H1 (cell line): ENCODE measurements at regions not wholly inside any gene's neighbourhood (a gene's known extent, or its start where the extent isn't known, plus 50 kb on each side); places are given as distances from the start of the nearest gene placed in this dataset.

Experiments used
- CTCF ChIA-PET: fragments of 300-600 bp; sonication (Branson Sonifier 250); formaldehyde crosslinking; loops from one replicate; lab custom pipeline; 2021; ENCODE audit not compliant: partially characterized antibody; lab: Charles Lee
- POLR2A ChIA-PET: fragments of 300-600 bp; sonication (Branson Sonifier 250); formaldehyde crosslinking; loops from one replicate; lab custom pipeline; 2021; ENCODE audit warnings: inconsistent platforms; ENCODE audit not compliant: partially characterized antibody; lab: Charles Lee
- DNase-seq, 2 experiments: peaks; one replicate each; pipeline versions ENCODE4 v3.0.0 to v3.0.0-alpha.2; 2010 to 2022; ENCODE audit warnings: low spot score in 2 of 2, low read depth in 1 of 2, mixed read lengths in 1 of 2
- FAIRE-seq: peaks from 2 replicates; lab custom pipeline; 2011; peaks lifted over from hg19 to GRCh38; lab: Jason Lieb, UNC
- H2AFZ ChIP-seq: 2 replicates; pipeline ENCODE4 v1.8.1; 2012; ENCODE audit warnings: low read length, inconsistent platforms
- H2AK5ac ChIP-seq: 2 replicates; pipeline ENCODE4 v1.6.1; 2013; ENCODE audit warnings: low read depth, low read length
- H2BK120ac ChIP-seq: replicated peaks from 2 replicates; pipeline ENCODE3; 2013; ENCODE audit warnings: low read depth, low read length, inconsistent platforms
- H2BK12ac ChIP-seq: 2 replicates; pipeline ENCODE4 v1.6.1; 2013; ENCODE audit warnings: low read depth, low read length
- H2BK15ac ChIP-seq: 2 replicates; pipeline ENCODE4 v1.6.1; 2013; ENCODE audit warnings: low read length
- H2BK20ac ChIP-seq: 2 replicates; pipeline ENCODE4 v1.6.1; 2013; ENCODE audit warnings: low read length
- H2BK5ac ChIP-seq: 2 replicates; pipeline ENCODE4 v1.6.1; 2013; ENCODE audit warnings: low read depth, low read length
- H3K14ac ChIP-seq: 2 replicates; pipeline ENCODE4 v1.6.1; 2013; ENCODE audit warnings: inconsistent platforms; ENCODE audit not compliant: insufficient read length
- H3K18ac ChIP-seq: 2 replicates; pipeline ENCODE4 v1.6.1; 2013; ENCODE audit warnings: low read length; ENCODE audit errors: extremely low read depth
- H3K23ac ChIP-seq: 2 replicates; pipeline ENCODE4 v1.6.1; 2013; ENCODE audit warnings: inconsistent platforms; ENCODE audit not compliant: insufficient read length
- H3K23me2 ChIP-seq: 2 replicates; pipeline ENCODE4 v1.6.1; 2013; ENCODE audit warnings: low read depth, low read length
- H3K27ac ChIP-seq: 2 replicates; pipeline ENCODE4 v1.6.1; 2011; ENCODE audit warnings: low read depth, low read length, inconsistent platforms
- H3K27me3 ChIP-seq, 4 experiments: replicated peaks in 1 of 4; 1 replicate in 1 of 4; 2 replicates in 3 of 4; pipeline versions ENCODE4 v1.6.1 to v1.8.1; 2011 to 2013; ENCODE audit warnings: low read length in 3 of 4, mild to moderate bottlenecking in 3 of 4, inconsistent platforms in 2 of 4, mixed read lengths in 2 of 4, moderate library complexity in 1 of 4; ENCODE audit not compliant: control insufficient read depth in 3 of 4, insufficient read depth in 3 of 4; ENCODE audit errors: extremely low read depth in 1 of 4
- H3K36me3 ChIP-seq, 4 experiments: 2 replicates each; pipeline versions ENCODE4 v1.6.1 to v1.8.1; 2011 to 2013; ENCODE audit warnings: mild to moderate bottlenecking in 4 of 4, low read length in 3 of 4, moderate library complexity in 2 of 4, control low read depth in 1 of 4, inconsistent platforms in 1 of 4; ENCODE audit not compliant: insufficient read depth in 4 of 4, control insufficient read depth in 2 of 4
- H3K4ac ChIP-seq: replicated peaks from 2 replicates; pipeline ENCODE3; 2013; ENCODE audit warnings: low read length, low read depth, mixed read lengths, inconsistent platforms; ENCODE audit not compliant: insufficient read length
- H3K4me1 ChIP-seq, 4 experiments: replicated peaks in 1 of 4; 1 replicate in 1 of 4; 2 replicates in 3 of 4; pipeline versions ENCODE4 v1.6.1 to v1.8.1; 2011 to 2013; ENCODE audit warnings: low read length in 3 of 4, inconsistent platforms in 2 of 4, mixed read lengths in 1 of 4; ENCODE audit not compliant: insufficient read depth in 4 of 4, control insufficient read depth in 3 of 4
- H3K4me2 ChIP-seq, 2 experiments: 2 replicates each; pipeline versions ENCODE4 v1.6.1 to v1.8.1; 2011 to 2013; ENCODE audit warnings: low read depth in 2 of 2, low read length in 2 of 2, control low read depth in 1 of 2, inconsistent platforms in 1 of 2, mild to moderate bottlenecking in 1 of 2; ENCODE audit not compliant: insufficient read depth in 1 of 2
- H3K4me3 ChIP-seq, 4 experiments: fragments of 200-600, 300-600 bp in 1 of 4; sonication (generic), shearing (Covaris generic), sonication (Bioruptor Twin) in 1 of 4; 2 replicates each; pipeline versions ENCODE4 v1.5.1 to v1.8.1; 2011 to 2016; ENCODE audit warnings: low read length in 4 of 4, low read depth in 3 of 4, control low read depth in 2 of 4, inconsistent platforms in 2 of 4, mild to moderate bottlenecking in 2 of 4, mixed read lengths in 1 of 4, moderate library complexity in 1 of 4; ENCODE audit not compliant: insufficient read depth in 2 of 4; ENCODE audit errors: extremely low read depth in 1 of 4
- H3K56ac ChIP-seq: replicated peaks from 2 replicates; pipeline ENCODE3; 2013; ENCODE audit warnings: low read depth, mild to moderate bottlenecking, mixed read lengths, low read length, inconsistent platforms; ENCODE audit not compliant: insufficient read length
- H3K79me1 ChIP-seq: 2 replicates; pipeline ENCODE4 v1.6.1; 2013; ENCODE audit warnings: low read depth, low read length, control low read depth
- H3K79me2 ChIP-seq, 2 experiments: 2 replicates each; pipeline versions ENCODE4 v1.6.1 to v1.8.1; 2012 to 2013; ENCODE audit warnings: low read length in 2 of 2, mild to moderate bottlenecking in 2 of 2, inconsistent platforms in 1 of 2; ENCODE audit not compliant: insufficient read depth in 2 of 2, control insufficient read depth in 1 of 2
- H3K9ac ChIP-seq, 4 experiments: replicated peaks in 1 of 4; 1 replicate in 1 of 4; 2 replicates in 3 of 4; pipeline versions ENCODE4 v1.6.1 to v1.8.1; 2011 to 2013; ENCODE audit warnings: low read depth in 3 of 4, low read length in 3 of 4, control low read depth in 2 of 4, mild to moderate bottlenecking in 2 of 4, moderate library complexity in 2 of 4, inconsistent platforms in 1 of 4; ENCODE audit errors: extremely low read depth in 1 of 4
- H3K9me3 ChIP-seq, 2 experiments: 2 replicates each; pipeline versions ENCODE4 v1.6.1 to v1.8.1; 2012 to 2013; ENCODE audit warnings: mild to moderate bottlenecking in 2 of 2, moderate library complexity in 2 of 2, control low read depth in 1 of 2, inconsistent platforms in 1 of 2, low read depth in 1 of 2, low read length in 1 of 2, mixed read lengths in 1 of 2; ENCODE audit not compliant: insufficient read depth in 2 of 2
- H4K20me1 ChIP-seq, 2 experiments: replicated peaks in 1 of 2; 2 replicates each; pipeline versions ENCODE3 to v1.8.1; 2011 to 2013; ENCODE audit warnings: inconsistent platforms in 2 of 2, low read length in 2 of 2, mild to moderate bottlenecking in 1 of 2; ENCODE audit not compliant: insufficient read depth in 2 of 2, control insufficient read depth in 1 of 2
- H4K5ac ChIP-seq: 2 replicates; pipeline ENCODE4 v1.6.1; 2013; ENCODE audit warnings: low read length, low read depth, mixed read lengths, inconsistent platforms; ENCODE audit not compliant: insufficient read length
- H4K8ac ChIP-seq: 2 replicates; pipeline ENCODE4 v1.8.0; 2013; ENCODE audit warnings: mild to moderate bottlenecking, moderate library complexity, low read length, inconsistent platforms; ENCODE audit not compliant: insufficient read depth; ENCODE audit errors: extremely low read depth
- H4K91ac ChIP-seq: replicated peaks from 2 replicates; pipeline ENCODE3; 2013; ENCODE audit warnings: low read length, mixed read lengths, inconsistent platforms; ENCODE audit not compliant: insufficient read length
- KDM5A ChIP-seq: fragments of 200-600 bp; IDR thresholded peaks from 2 replicates; pipeline ENCODE4 v1.7.1; 2012; ENCODE audit warnings: mild to moderate bottlenecking, low read length, inconsistent platforms, mixed read lengths
- SIX5 ChIP-seq: IDR thresholded peaks from 2 replicates; pipeline ENCODE4 v1.6.1; 2011; ENCODE audit warnings: mild to moderate bottlenecking, low read depth, low read length
- WGBS, 2 experiments: shearing (Covaris generic) in 1 of 2; methylation state at CpG; one replicate each; pipeline versions ENCODE4 v1.1.6 to v1.1.7; 2013 to 2015; ENCODE audit warnings: low lambda C conversion rate in 2 of 2, mixed read lengths in 2 of 2, inconsistent platforms in 1 of 2, low coverage in 1 of 2, missing lambda C conversion rate in 1 of 2; ENCODE audit not compliant: insufficient replicate concordance in 2 of 2, insufficient coverage in 1 of 2, insufficient read length in 1 of 2; ENCODE audit errors: extremely low coverage in 1 of 2, missing lambda C conversion rate in 1 of 2; 5-methylcytosine and 5-hydroxymethylcytosine counted together

DNA sequence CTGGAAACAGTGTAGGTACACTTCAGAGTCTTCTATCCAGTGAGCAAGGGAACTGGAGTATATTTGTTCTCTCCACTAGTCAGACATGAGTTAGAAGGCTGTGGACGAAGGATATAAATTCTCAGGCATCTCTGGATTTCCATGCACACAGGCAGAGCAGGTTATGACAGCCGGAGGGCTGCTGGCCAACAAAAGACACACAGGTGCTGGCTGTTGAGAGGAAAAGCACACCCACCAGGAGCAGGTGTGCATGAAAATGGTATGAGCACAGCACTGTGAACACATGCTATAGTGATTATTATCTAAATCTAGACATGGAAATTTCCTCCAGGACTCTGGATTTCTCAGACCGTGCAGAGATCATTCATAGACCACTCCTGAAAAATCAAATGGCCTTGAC, 444.7 kb upstream of the RPS6KA3 start:
- Histone ChIP-seq H2BK5ac (no peak overlapping the region), H2BK15ac (no peak overlapping the region), H3K9me3 (peaks cover 0 to 1% of the 10 kb centered on the region in 2 experiments; a peak in 2 of 4 replicates), H3K79me1 (no peaks in the 10 kb centered on the region), H3K14ac (no peak overlapping the region), H3K27ac (no peak overlapping the region), H2BK20ac (no peak overlapping the region), H3K23me2 (no peaks in the 10 kb centered on the region), H2AFZ (no peak overlapping the region), H3K4me3 (no peak overlapping the region), H4K20me1 (no peaks in the 10 kb centered on the region), H3K27me3 (no peaks in the 10 kb centered on the region), H4K8ac (no peak overlapping the region), H3K4ac (no peak overlapping the region), H3K4me1 (no peaks in the 10 kb centered on the region), H2BK120ac (no peak overlapping the region), H4K5ac (no peak overlapping the region), H3K18ac (no peak overlapping the region), H3K79me2 (no peaks in the 10 kb centered on the region), H3K36me3 (no peaks in the 10 kb centered on the region), H2AK5ac (no peak overlapping the region), H3K56ac (no peak overlapping the region), H2BK12ac (no peak overlapping the region), H3K9ac (no peak overlapping the region), H3K4me2 (no peak overlapping the region), H3K23ac (no peak overlapping the region), H4K91ac (no peak overlapping the region)
- POLR2A ChIA-PET = no interaction called here
- WGBS, 2 experiments = 52% methylated on average over 3 of the region's 3 CpGs; no CpG with 5 or more reads in 1 of the 2 experiments
- FAIRE-seq = no peak
- no peak for DNase-seq
- TF ChIP-seq SIX5 (no peak), KDM5A (no peak)
- CTCF ChIA-PET = no interaction called here
